ENCODE measurements at regions not wholly inside any gene's neighbourhood (a gene's known extent, or its start where the extent isn't known, plus 50 kb on each side); places are given as distances from the start of the nearest gene placed in this dataset.

DNA sequence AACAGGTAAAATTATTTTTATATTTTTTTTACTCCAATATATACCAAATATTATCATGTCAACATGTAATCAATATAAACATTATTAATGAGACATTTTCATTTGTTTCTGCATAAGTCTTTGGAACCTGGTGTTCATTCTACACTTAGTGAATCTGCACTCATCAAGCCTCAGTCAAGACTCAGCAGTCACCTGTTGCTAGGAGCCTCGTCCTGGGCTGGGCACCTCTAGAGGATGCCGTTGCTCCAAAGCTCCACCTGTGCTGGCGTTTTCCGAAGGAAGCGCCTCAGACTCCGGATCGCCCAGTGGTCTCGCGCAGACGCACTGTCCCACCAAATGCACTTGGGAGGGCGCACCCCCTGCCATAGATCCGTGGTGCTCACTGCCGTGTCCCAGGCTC, 604.7 kb upstream of the MKI67 start:
- no peak for DNase-seq (ENCODE audit: low read depth)
- H3K27me3 ChIP-seq (ENCODE audit: control insufficient read depth, insufficient read depth, low read length) = no peaks in the 10 kb centered on the region
- TF ChIP-seq, protein P1, sequence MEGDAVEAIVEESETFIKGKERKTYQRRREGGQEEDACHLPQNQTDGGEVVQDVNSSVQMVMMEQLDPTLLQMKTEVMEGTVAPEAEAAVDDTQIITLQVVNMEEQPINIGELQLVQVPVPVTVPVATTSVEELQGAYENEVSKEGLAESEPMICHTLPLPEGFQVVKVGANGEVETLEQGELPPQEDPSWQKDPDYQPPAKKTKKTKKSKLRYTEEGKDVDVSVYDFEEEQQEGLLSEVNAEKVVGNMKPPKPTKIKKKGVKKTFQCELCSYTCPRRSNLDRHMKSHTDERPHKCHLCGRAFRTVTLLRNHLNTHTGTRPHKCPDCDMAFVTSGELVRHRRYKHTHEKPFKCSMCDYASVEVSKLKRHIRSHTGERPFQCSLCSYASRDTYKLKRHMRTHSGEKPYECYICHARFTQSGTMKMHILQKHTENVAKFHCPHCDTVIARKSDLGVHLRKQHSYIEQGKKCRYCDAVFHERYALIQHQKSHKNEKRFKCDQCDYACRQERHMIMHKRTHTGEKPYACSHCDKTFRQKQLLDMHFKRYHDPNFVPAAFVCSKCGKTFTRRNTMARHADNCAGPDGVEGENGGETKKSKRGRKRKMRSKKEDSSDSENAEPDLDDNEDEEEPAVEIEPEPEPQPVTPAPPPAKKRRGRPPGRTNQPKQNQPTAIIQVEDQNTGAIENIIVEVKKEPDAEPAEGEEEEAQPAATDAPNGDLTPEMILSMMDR (IDR thresholded peaks at IDR 0.05; ENCODE audit: insufficient read depth, low read length, severe bottlenecking) = no peak
- no peak for FAIRE-seq
- no peak overlapping the region for H3K4me3 ChIP-seq (ENCODE audit: low read depth, low read length)
- no peaks in the 10 kb centered on the region for H3K36me3 ChIP-seq (ENCODE audit: control insufficient read depth, insufficient read depth, low read length)

DNA sequence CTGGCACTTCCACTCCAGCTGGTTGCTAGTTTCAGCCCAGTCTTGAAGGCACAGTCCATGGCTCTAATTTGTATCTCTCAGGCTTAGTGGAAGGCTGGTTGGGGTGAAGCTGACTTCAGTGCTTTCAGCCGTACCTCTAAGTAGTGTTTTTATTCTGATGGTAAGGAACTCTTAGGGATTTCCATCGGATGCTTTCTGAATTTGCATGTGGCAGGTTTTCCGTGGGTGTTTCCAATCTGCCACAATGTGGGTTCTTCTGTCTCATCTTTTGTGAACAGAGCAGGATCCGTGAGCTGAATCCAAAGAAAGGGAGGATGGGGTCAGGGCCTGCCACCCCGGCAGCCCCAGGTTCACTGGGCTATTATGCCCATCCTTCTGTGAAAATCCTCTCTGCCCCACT, 607.9 kb upstream of the MKI67 start:
- TF ChIP-seq, protein P1 (IDR thresholded peaks at IDR 0.05; ENCODE audit: insufficient read depth, low read length, severe bottlenecking) = no peak
- Histone ChIP-seq H3K27me3 (ENCODE audit: control insufficient read depth, insufficient read depth, low read length) (no peaks in the 10 kb centered on the region), H3K36me3 (ENCODE audit: control insufficient read depth, insufficient read depth, low read length) (no peaks in the 10 kb centered on the region), H3K4me3 (ENCODE audit: low read depth, low read length) (no peak overlapping the region)
- DNase-seq (ENCODE audit: low read depth) = no peak
- FAIRE-seq = no peak

DNA sequence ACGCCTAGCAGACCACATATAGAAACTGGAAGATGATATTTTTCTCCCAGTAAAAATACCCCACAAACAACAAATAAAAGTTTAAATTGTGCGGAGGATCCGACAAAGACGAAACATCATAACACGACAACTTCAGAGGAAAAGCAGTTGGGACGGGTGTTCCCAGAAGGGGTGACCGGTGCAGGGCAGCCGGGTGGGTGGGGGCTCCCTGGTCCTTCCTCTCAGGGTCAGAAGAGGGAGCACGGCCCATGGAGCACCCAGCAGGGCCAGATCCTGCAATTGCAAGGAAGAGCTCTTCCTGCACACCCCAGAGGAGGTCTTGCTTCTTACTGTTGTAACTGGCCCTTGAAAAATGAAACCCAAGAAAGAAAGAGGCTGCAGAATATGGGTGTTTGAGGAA, 608.5 kb upstream of the MKI67 start:
- no peaks in the 10 kb centered on the region for H3K27me3 ChIP-seq (ENCODE audit: control insufficient read depth, insufficient read depth, low read length)
- no peak for DNase-seq (ENCODE audit: low read depth)
- no peaks in the 10 kb centered on the region for H3K36me3 ChIP-seq (ENCODE audit: control insufficient read depth, insufficient read depth, low read length)
- TF ChIP-seq, protein P1 (IDR thresholded peaks at IDR 0.05; ENCODE audit: insufficient read depth, low read length, severe bottlenecking) = no peak
- no peak overlapping the region for H3K4me3 ChIP-seq (ENCODE audit: low read depth, low read length)
- FAIRE-seq = no peak

DNA sequence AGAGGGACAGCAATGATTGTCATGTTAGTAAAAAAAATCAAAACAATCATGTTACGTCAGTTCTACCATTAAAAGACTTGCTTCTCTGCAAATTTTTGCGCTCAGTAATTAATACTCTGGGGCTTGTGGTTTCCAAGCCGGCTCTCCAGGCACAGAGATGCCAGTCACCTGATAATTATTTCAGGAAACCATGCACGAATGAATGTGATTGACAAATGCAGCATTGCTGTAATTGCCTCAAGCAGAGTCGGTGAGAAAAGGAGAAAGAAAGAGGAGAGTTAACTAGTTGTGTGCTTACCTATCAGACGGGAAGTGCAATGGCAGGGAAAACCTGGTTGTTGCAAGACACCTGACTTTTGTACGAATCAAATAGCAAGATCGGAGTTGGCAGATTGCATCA, 609.8 kb upstream of the MKI67 start:
- Histone ChIP-seq H3K4me3 (ENCODE audit: low read depth, low read length) (no peak overlapping the region), H3K27me3 (ENCODE audit: control insufficient read depth, insufficient read depth, low read length) (no peaks in the 10 kb centered on the region), H3K36me3 (ENCODE audit: control insufficient read depth, insufficient read depth, low read length) (no peaks in the 10 kb centered on the region)
- TF ChIP-seq, protein P1 (IDR thresholded peaks at IDR 0.05; ENCODE audit: insufficient read depth, low read length, severe bottlenecking) = no peak
- no peak for FAIRE-seq
- DNase-seq (ENCODE audit: low read depth) = no peak

DNA sequence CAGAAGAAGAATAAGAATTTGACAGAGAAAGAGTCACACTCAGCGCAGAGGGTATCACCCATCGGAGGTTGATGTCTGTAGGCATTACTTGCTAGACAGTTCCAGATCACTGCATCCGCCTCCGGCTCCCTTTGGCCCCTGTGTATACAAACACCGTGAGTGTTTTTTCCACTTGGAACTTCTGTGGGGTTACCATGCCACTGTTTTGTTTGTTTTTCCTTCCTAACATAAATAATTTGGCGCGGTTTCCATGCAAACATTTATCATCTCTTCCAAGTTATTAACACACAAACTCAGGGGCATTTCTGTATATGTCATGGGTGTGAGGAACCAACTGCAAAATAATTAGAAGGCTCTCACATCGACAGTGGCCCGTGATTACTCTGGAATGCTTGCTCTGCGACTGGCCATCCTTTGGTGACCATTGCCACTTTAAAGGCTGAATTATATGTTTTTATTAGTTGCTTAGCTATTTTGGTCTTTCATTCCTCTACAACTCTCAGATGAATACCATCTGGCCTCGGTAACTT, 612.2 kb upstream of the MKI67 start:
- FAIRE-seq = no peak
- H3K36me3 ChIP-seq (ENCODE audit: control insufficient read depth, insufficient read depth, low read length) = no peaks in the 10 kb centered on the region
- no peaks in the 10 kb centered on the region for H3K27me3 ChIP-seq (ENCODE audit: control insufficient read depth, insufficient read depth, low read length)
- no peak overlapping the region for H3K4me3 ChIP-seq (ENCODE audit: low read depth, low read length)
- DNase-seq (ENCODE audit: low read depth) = no peak
- TF ChIP-seq, protein P1 (IDR thresholded peaks at IDR 0.05; ENCODE audit: insufficient read depth, low read length, severe bottlenecking) = no peak

DNA sequence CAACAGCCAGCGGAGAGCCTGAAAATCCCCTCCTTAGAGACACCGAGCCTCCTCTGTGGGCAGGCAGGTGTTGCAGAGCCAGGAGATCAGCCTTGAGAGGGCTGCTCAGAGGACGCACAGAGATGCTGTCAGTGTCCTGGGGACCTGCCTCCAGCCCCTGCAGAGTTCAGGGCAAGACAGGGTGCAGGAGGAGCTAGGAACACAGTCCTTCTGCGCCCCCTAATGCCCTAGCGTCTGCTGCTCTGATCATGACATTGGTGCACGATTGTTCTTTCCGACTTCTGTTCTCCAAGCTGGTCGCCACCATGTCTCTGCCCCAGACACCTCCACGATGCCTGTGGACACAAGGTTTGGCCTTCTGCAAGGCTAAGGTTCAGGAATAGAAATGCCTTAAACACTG, 613.7 kb upstream of the MKI67 start:
- Histone ChIP-seq H3K36me3 (ENCODE audit: control insufficient read depth, insufficient read depth, low read length) (no peaks in the 10 kb centered on the region), H3K4me3 (ENCODE audit: low read depth, low read length) (no peak overlapping the region), H3K27me3 (ENCODE audit: control insufficient read depth, insufficient read depth, low read length) (no peaks in the 10 kb centered on the region)
- no peak for FAIRE-seq
- DNase-seq (ENCODE audit: low read depth) = no peak
- TF ChIP-seq, protein P1 (IDR thresholded peaks at IDR 0.05; ENCODE audit: insufficient read depth, low read length, severe bottlenecking) = no peak

Measured in bronchial epithelial cell (primary cell).